Mesothelial cell of epicardium (in vitro differentiated cells): ENCODE measurements at regions not wholly inside any gene's neighbourhood (a gene's known extent, or its start where the extent isn't known, plus 50 kb on each side); places are given as distances from the start of the nearest gene placed in this dataset.

Source experiments
- DNase-seq, 2 experiments: peaks; one replicate each; pipeline ENCODE4 v3.0.0; 2021; ENCODE audit warnings: low spot score in 2 of 2; ENCODE audit not compliant: unreplicated experiment in 2 of 2
- H3K27ac Mint-ChIP-seq: 2 replicates; pipeline ENCODE4 v1.8.0; 2021; ENCODE audit warnings: mixed read lengths
- H3K27me3 Mint-ChIP-seq: 2 replicates; pipeline ENCODE4 v1.8.0; 2021; ENCODE audit warnings: low read depth, mixed read lengths
- H3K36me3 Mint-ChIP-seq: 2 replicates; pipeline ENCODE4 v1.8.0; 2021; ENCODE audit warnings: mixed read lengths
- H3K4me1 Mint-ChIP-seq: 2 replicates; pipeline ENCODE4 v1.8.0; 2021; ENCODE audit warnings: mixed read lengths
- H3K4me3 Mint-ChIP-seq: 2 replicates; pipeline ENCODE4 v1.8.0; 2021; ENCODE audit warnings: mild to moderate bottlenecking, moderate library complexity, mixed read lengths
- H3K9me3 Mint-ChIP-seq: 2 replicates; pipeline ENCODE4 v1.8.0; 2021; ENCODE audit warnings: mixed read lengths
- CTCF ChIP-seq: fragments of 200-600 bp; sonication (generic); IDR thresholded peaks from one replicate; pipeline ENCODE4 v1.5.0; 2021; ENCODE audit warnings: antibody characterized with exemption; ENCODE audit not compliant: unreplicated experiment

- no peak for DNase-seq
- no peak overlapping the region for H3K4me3 Mint-ChIP-seq
- no peak overlapping the region for H3K27ac Mint-ChIP-seq
- peaks cover 47% of the 10 kb centered on the region for H3K4me1 Mint-ChIP-seq
- no peaks in the 10 kb centered on the region for H3K36me3 Mint-ChIP-seq
- no peak for TF ChIP-seq CTCF
- no peaks in the 10 kb centered on the region for H3K9me3 Mint-ChIP-seq
- no peaks in the 10 kb centered on the region for H3K27me3 Mint-ChIP-seq
Observed at GRCh38 chr1:56199061-56199460, 380.3 kb downstream of the PLPP3 start.

DNA sequence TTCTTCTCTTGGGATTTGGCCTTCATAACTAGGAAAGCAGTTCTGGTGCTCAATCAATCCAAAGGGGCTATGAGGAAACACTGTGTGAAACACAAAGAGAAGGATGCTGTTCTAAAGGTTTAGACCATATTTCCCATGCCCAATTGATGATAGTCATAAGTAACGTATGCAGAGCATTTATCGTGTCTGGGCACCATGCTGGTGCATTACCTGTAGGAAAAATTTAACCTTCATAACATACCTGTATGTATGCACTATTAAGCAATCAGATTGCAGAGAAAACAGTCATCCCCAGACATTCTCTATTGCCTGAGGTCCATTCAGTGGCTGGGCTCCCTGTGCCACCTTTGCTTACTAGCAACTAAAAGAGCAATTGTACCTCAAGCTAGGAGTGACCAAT, 381.4 kb downstream of the PLPP3 start:
- no peaks in the 10 kb centered on the region for H3K9me3 Mint-ChIP-seq

DNA sequence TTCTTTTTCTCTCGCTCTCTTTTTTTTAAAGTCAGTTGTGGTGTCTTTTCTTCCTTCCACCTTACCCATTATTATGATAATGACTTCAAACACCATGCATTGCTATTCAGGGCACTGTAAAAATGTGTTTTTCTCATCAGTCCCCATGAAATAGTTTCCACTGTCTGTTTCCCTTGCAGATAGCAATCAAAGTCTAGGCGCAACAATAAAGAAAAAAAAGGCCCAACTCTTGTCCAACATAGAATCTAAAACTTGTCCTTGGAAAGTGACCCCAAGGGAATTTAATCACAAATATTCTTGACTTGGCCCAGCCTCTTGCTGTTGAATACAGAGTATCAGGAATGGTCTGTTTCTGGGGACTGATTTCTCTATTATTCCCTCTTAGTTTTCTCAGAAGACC, 382.5 kb downstream of the PLPP3 start:
- H3K27ac Mint-ChIP-seq: no peak overlapping the region
- DNase-seq: no peak
- no peak overlapping the region for H3K4me3 Mint-ChIP-seq
- H3K36me3 Mint-ChIP-seq: no peaks in the 10 kb centered on the region
- peaks cover 29% of the 10 kb centered on the region for H3K4me1 Mint-ChIP-seq
- no peak for TF ChIP-seq CTCF
- no peaks in the 10 kb centered on the region for H3K27me3 Mint-ChIP-seq
- no peaks in the 10 kb centered on the region for H3K9me3 Mint-ChIP-seq

More for the DNA sequence above, 381.4 kb downstream of the PLPP3 start:
- Mint-ChIP-seq H3K4me1 (peaks cover 40% of the 10 kb centered on the region), H3K4me3 (no peak overlapping the region), H3K36me3 (no peaks in the 10 kb centered on the region), H3K27ac (no peak overlapping the region), H3K27me3 (no peaks in the 10 kb centered on the region)
- TF ChIP-seq CTCF: no peak
- no peak for DNase-seq

DNA sequence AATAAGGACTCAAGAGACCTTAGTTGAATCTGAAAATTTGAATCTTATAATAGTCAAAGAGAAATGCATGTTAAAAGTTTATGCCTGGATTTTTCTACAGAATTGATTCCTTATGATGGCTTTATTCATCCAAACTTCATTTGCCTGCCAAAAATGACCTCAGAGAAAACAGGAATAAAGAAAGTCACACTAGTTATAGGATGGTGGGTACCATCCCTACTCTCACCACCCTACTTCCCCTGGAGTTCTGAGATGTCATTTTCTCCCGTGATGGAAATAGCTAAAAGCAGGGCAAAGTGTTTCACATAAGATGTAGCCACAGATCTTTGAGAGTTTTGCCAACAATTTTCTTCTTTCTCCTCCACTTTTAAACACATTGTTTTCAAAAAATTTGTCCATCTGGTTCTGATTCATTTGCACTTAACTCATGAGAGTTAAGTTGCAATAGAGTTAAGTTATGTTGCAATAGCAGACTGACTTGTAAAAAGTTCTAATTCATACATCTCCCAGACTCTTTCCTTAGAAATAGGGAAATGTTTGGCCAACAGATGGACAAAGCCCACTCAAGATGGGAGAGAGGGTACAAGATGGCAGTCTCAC, 384.6 kb downstream of the PLPP3 start:
- H3K9me3 Mint-ChIP-seq: no peaks in the 10 kb centered on the region
- H3K27me3 Mint-ChIP-seq: no peaks in the 10 kb centered on the region
- H3K36me3 Mint-ChIP-seq: no peaks in the 10 kb centered on the region
- no peak for TF ChIP-seq CTCF
- H3K27ac Mint-ChIP-seq: no peak overlapping the region
- no peak for DNase-seq
- no peak overlapping the region for H3K4me3 Mint-ChIP-seq
- peaks cover 18% of the 10 kb centered on the region for H3K4me1 Mint-ChIP-seq

DNA sequence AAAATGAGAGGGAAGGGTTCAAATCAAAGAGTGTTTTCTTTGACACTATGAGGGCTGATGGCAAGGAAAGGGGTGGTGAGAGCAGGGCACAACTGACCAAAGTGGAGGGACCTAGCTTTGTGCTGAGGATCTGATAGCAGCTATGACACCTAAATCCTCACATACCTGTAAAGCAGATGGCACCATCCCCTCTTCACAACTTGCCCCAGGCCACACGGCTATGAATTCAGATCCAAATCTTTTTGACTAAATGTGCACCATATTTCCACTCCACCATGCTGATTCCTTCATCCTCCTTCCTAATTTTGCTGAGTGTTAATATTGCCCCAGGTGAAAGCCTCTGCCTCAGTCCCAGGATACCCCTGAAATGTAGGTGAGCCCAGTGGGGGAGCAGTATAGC, 385.7 kb downstream of the PLPP3 start:
- H3K27ac Mint-ChIP-seq: no peak overlapping the region
- no peaks in the 10 kb centered on the region for H3K9me3 Mint-ChIP-seq
- H3K4me3 Mint-ChIP-seq: no peak overlapping the region
- TF ChIP-seq CTCF: no peak
- peaks cover 11% of the 10 kb centered on the region for H3K4me1 Mint-ChIP-seq
- no peaks in the 10 kb centered on the region for H3K27me3 Mint-ChIP-seq
- H3K36me3 Mint-ChIP-seq: no peaks in the 10 kb centered on the region
- DNase-seq: no peak

DNA sequence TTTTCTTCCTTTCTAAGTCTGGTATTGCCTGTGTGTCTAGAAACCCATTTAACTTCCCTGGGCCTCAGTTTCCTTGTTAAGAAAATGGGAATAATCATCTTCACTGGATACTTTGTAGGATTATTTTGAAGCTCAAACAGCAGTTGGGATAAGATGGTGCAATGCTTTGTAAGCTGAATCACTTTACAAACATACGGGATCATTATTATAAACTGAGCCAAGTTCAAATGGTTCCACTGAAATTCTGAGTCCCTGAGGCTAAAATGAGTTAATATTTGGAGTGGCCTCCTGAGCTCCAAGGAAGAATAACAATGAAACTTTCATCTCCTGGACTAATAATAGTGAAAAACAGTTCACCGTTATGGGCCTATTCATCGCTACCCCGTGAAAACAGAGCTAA, 388.0 kb downstream of the PLPP3 start:
- DNase-seq: no peak
- Mint-ChIP-seq H3K4me1 (peaks cover 12% of the 10 kb centered on the region), H3K9me3 (no peaks in the 10 kb centered on the region), H3K4me3 (no peak overlapping the region), H3K36me3 (no peaks in the 10 kb centered on the region), H3K27me3 (no peaks in the 10 kb centered on the region), H3K27ac (no peak overlapping the region)
- no peak for TF ChIP-seq CTCF
